ENCODE measurements at regions not wholly inside any gene's neighbourhood (a gene's known extent, or its start where the extent isn't known, plus 50 kb on each side); places are given as distances from the start of the nearest gene placed in this dataset.

DNA sequence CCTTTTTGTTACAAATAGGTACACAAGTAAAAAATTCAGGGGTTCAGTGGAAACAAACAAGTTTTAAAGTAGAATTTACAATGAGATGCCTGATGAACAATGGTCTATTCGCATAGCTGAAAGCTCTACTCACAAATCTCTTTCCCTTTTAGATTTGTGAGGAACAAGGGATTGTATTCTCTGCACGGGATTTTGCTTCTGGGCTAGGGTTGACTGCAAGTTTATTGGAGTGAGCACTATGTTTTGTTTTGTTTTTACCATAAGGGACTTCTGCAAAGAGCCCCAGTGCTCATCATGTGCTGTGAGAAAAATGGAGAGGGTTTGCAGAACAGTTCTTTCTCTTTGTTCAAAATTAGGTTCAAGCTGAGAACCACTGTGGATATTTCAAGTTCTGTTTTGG, 160.5 kb downstream of the DLEU7 start:
- TF ChIP-seq CTCF (conservative IDR thresholded peaks at IDR 0.05) = no peak
- TF ChIP-seq EZH2 (IDR thresholded peaks at IDR 0.05; ENCODE audit: low read depth) = no peak

Measured in PC-9 (cell line).